A549 (cell line): ENCODE measurements at regions not wholly inside any gene's neighbourhood (a gene's known extent, or its start where the extent isn't known, plus 50 kb on each side); places are given as distances from the start of the nearest gene placed in this dataset.

Experiments used
- ATAC-seq, 2 experiments: fragments of 200-7000 bp in 1 of 2; fragments of >200 bp in 1 of 2; cut with Nextera tagmentation in 1 of 2; cut with Tn5 transposase in 1 of 2; 3 replicates each; pipeline versions ENCODE4 v1.8.0 to v1.9.1; 2018 to 2020; ENCODE audit warnings: mild to moderate bottlenecking in 1 of 2, moderate library complexity in 1 of 2
- CTCF ChIA-PET: fragments of 300-600 bp; sonication (Branson Sonifier 250); formaldehyde crosslinking; extraction: SDS; loops from one replicate; lab custom pipeline; 2021; ENCODE audit warnings: antibody characterized with exemption, inconsistent platforms; lab: Yijun Ruan, JAX
- POLR2A ChIA-PET: fragments of 350-600 bp; formaldehyde crosslinking; extraction: SDS; loops from one replicate; lab custom pipeline; 2021; ENCODE audit warnings: antibody characterized with exemption, inconsistent platforms; lab: Yijun Ruan, JAX
- DNase-seq, 2 experiments: peaks; one replicate each; pipeline versions ENCODE4 v3.0.0 to v3.0.0-alpha.2; 2011 to 2016; ENCODE audit warnings: low read depth in 1 of 2, low spot score in 1 of 2
- FAIRE-seq: peaks from 2 replicates; lab custom pipeline; 2011; peaks lifted over from hg19 to GRCh38; lab: Jason Lieb, UNC
- H3K27ac ChIP-seq, 2 experiments: fragments of >200 bp; sonication (Bioruptor Twin); formaldehyde crosslinking; 3 replicates each; pipeline ENCODE4 v1.5.1; 2016 to 2017
- H3K4me1 ChIP-seq: fragments of >200 bp; sonication (Bioruptor Twin); formaldehyde crosslinking; 3 replicates; pipeline ENCODE4 v1.6.1; 2016
- H3K4me2 ChIP-seq: fragments of >200 bp; sonication (Bioruptor Twin); formaldehyde crosslinking; 3 replicates; pipeline ENCODE4 v1.6.1; 2016
- H3K4me3 ChIP-seq: fragments of >200 bp; sonication (Bioruptor Twin); formaldehyde crosslinking; 3 replicates; pipeline ENCODE4 v1.5.1; 2016
- H3K9me3 ChIP-seq: fragments of >200 bp; sonication (Bioruptor Twin); formaldehyde crosslinking; 3 replicates; pipeline ENCODE4 v1.6.1; 2016
- CEBPB ChIP-seq, 2 experiments: fragments of >200 bp in 1 of 2; sonication (Bioruptor Twin) in 1 of 2; formaldehyde crosslinking in 1 of 2; IDR thresholded peaks; 2 replicates each; pipeline ENCODE4 v1.6.1; 2012 to 2016
- EHMT2 ChIP-seq: fragments of 200-600 bp; sonication (generic); IDR thresholded peaks from 2 replicates; pipeline ENCODE4 v1.6.1; 2016; ENCODE audit warnings: antibody characterized with exemption, low read depth, mild to moderate bottlenecking, moderate library complexity
- EP300 ChIP-seq, 2 experiments: fragments of >200 bp; sonication (Bioruptor Twin); formaldehyde crosslinking; IDR thresholded peaks; 2 replicates in 1 of 2; 3 replicates in 1 of 2; pipeline ENCODE4 v1.6.1; 2016 to 2017
- ESRRA ChIP-seq: fragments of 150-350 bp; IDR thresholded peaks from 2 replicates; pipeline ENCODE4 v1.6.1; 2014; ENCODE audit warnings: mild to moderate bottlenecking, low read length, borderline replicate concordance
- FOSL2 ChIP-seq, 2 experiments: fragments of 450-650 bp in 1 of 2; fragments of >200 bp in 1 of 2; sonication (Bioruptor Twin) in 1 of 2; formaldehyde crosslinking; IDR thresholded peaks; 2 replicates each; pipeline versions ENCODE4 v1.5.0 to v1.6.1; 2016 to 2020; ENCODE audit warnings: mild to moderate bottlenecking in 1 of 2, moderate library complexity in 1 of 2
- FOXS1 ChIP-seq: fragments of 250-450 bp; sonication (Bioruptor Pico); IDR thresholded peaks from 2 replicates; pipeline ENCODE4 v1.5.0; 2020; ENCODE audit warnings: mild to moderate bottlenecking, moderate library complexity
- GATA3 ChIP-seq: IDR thresholded peaks from 2 replicates; pipeline ENCODE4 v1.6.1; 2012; ENCODE audit warnings: borderline replicate concordance
- HEYL ChIP-seq: fragments of 250-450 bp; sonication (Bioruptor Pico); IDR thresholded peaks from 2 replicates; pipeline ENCODE4 v1.8.0; 2021; ENCODE audit warnings: mild to moderate bottlenecking, moderate library complexity
- HOXB13 ChIP-seq: fragments of 250-450 bp; sonication (Bioruptor Pico); IDR thresholded peaks from 2 replicates; pipeline ENCODE4 v1.5.0; 2020; ENCODE audit warnings: low read depth, mild to moderate bottlenecking, moderate library complexity
- JUN ChIP-seq, 2 experiments: fragments of >200 bp; sonication (Bioruptor Twin); formaldehyde crosslinking; IDR thresholded peaks; 2 replicates in 1 of 2; 3 replicates in 1 of 2; pipeline ENCODE4 v1.6.1; 2016 to 2017
- MAFK ChIP-seq: fragments of 450-650 bp; IDR thresholded peaks from 2 replicates; pipeline ENCODE4 v1.6.1; 2014; ENCODE audit not compliant: partially characterized antibody
- PHF8 ChIP-seq: fragments of 200-600 bp; sonication (generic); IDR thresholded peaks from 2 replicates; pipeline ENCODE4 v1.6.1; 2016; ENCODE audit warnings: low read depth, mild to moderate bottlenecking, antibody characterized with exemption, moderate library complexity, borderline replicate concordance
- POLR2A ChIP-seq: IDR thresholded peaks from 2 replicates; pipeline ENCODE4 v1.6.1; 2012; ENCODE audit warnings: mild to moderate bottlenecking, low read length
- SMC3 ChIP-seq: fragments of >200 bp; sonication (Bioruptor Twin); formaldehyde crosslinking; IDR thresholded peaks from 3 replicates; pipeline ENCODE4 v1.6.1; 2018; ENCODE audit warnings: inconsistent platforms
- TFCP2L1 ChIP-seq: fragments of 250-450 bp; sonication (Bioruptor Pico); IDR thresholded peaks from 2 replicates; pipeline ENCODE4 v1.5.0; 2021; ENCODE audit warnings: mild to moderate bottlenecking
- WGBS: methylation state at CpG from one replicate; pipeline ENCODE4 v1.1.6; 2017; ENCODE audit errors: missing lambda C conversion rate; 5-methylcytosine and 5-hydroxymethylcytosine counted together
- TF ChIP-seq, protein P1 (sequence below): fragments of 450-650 bp; IDR thresholded peaks from 2 replicates; pipeline ENCODE4 v1.6.1; 2014; ENCODE audit warnings: antibody characterized with exemption
- TF ChIP-seq, protein P2 (sequence below): fragments of >200 bp; sonication (Bioruptor Twin); formaldehyde crosslinking; IDR thresholded peaks from 3 replicates; pipeline ENCODE4 v1.5.1; 2016
- TF ChIP-seq, protein P3 (sequence below): fragments of 250-450 bp; sonication (Bioruptor Pico); IDR thresholded peaks from 2 replicates; pipeline ENCODE4 v1.5.0; 2020; ENCODE audit warnings: low read depth, mild to moderate bottlenecking, moderate library complexity
- TF ChIP-seq, protein P4 (sequence below): fragments of >200 bp; sonication (Bioruptor Twin); formaldehyde crosslinking; IDR thresholded peaks from 3 replicates; pipeline ENCODE4 v1.6.1; 2016
- TF ChIP-seq, protein P5 (sequence below): IDR thresholded peaks from 2 replicates; pipeline ENCODE4 v1.6.1; 2012

DNA sequence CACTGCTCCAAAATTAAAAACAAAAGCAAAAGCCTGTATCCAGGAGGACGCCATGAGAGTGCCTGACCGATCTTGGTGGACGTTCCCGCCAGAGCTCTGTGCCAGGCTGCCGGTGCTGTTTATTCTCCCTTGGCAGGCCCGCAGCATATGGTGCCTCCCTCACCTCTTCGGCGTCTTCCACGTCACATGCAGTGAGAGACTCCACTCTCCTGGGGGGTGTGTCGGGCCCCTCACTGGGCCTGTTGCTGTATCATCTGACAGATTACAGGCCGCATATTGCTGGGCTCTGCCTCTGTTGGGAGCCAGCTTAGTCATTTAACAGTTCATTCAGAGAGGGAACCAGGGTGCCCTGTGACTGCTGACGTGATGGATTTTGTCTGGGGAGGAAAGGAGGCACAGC, 86.4 kb upstream of the ARRDC4 start:
- Histone ChIP-seq H3K4me3 (no peak overlapping the region), H3K27ac (no peak overlapping the region), H3K4me2 (no peak overlapping the region), H3K4me1 (no peaks in the 10 kb centered on the region), H3K9me3 (0 out of 3 replicates have a peak, but pooled peaks cover 3% of the 10 kb centered on the region)
- POLR2A ChIA-PET: no interaction called here
- DNase-seq (no peak), FAIRE-seq (no peak), ATAC-seq (no peak)
- no peak for TF ChIP-seq EHMT2
- no peak for TF ChIP-seq ESRRA
- CTCF ChIA-PET: interaction anchor here (2.2 kb wide), 1 partner anchor 9 kb away, joined by 7 read pairs; no protein-coding TSS in a partner anchor
- WGBS: 52% methylated on average over 12 of the region's 12 CpGs

DNA sequence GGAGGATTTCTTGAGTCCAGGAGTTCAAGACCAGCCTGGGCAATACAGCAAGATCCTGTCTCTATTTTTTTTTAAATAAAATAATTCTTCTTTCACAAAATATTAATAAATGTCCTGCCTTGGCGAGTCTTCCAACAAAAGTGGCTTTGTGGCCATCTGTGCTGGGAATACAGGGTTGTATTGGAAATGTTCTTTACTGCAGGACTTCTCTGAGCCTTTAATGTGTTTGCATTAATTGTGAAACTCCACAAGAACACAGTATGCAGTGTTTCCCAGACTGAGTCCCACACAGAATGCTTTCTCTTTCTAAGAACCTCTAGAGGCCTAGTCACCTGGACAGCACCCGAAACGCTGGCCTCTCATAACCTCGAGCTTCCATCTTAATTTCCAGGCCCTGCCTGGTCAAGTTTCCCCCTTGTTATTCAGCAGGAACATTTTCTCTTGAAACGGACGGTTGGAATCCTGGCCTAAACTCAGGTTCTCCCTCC, 85.4 kb upstream of the ARRDC4 start:
- 0 out of 3 replicates have a peak, but pooled peaks cover 3% of the 10 kb centered on the region for H3K9me3 ChIP-seq
- WGBS: 12% methylated on average over 6 of the region's 6 CpGs
- ChIA-PET CTCF (interaction anchor here (0.6 to 2.2 kb wide), 3 partner anchors 10 to 169 kb away, joined by 3 to 7 read pairs (median 4); no protein-coding TSS in a partner anchor), POLR2A (interaction anchor here (0.8 kb wide), 1 partner anchor 17 kb away, joined by 3 read pairs; no protein-coding TSS in a partner anchor)
- DNase-seq: peak in 1 of 2 experiments; percentile 9
- FAIRE-seq: no peak
- TF ChIP-seq MAFK (no peak), PHF8 (peak; percentile 41; the same call in 1 of the 2 replicates)
- TF ChIP-seq, all 56 proteins: peak for 1
- Histone ChIP-seq H3K27ac (peak overlapping the region; percentile 73 to 80), H3K4me1 (no peaks in the 10 kb centered on the region), H3K4me2 (peak overlapping the region; percentile 63), H3K4me3 (peak overlapping the region; percentile 41)
- peak; percentile 60 to 74 for ATAC-seq

DNA sequence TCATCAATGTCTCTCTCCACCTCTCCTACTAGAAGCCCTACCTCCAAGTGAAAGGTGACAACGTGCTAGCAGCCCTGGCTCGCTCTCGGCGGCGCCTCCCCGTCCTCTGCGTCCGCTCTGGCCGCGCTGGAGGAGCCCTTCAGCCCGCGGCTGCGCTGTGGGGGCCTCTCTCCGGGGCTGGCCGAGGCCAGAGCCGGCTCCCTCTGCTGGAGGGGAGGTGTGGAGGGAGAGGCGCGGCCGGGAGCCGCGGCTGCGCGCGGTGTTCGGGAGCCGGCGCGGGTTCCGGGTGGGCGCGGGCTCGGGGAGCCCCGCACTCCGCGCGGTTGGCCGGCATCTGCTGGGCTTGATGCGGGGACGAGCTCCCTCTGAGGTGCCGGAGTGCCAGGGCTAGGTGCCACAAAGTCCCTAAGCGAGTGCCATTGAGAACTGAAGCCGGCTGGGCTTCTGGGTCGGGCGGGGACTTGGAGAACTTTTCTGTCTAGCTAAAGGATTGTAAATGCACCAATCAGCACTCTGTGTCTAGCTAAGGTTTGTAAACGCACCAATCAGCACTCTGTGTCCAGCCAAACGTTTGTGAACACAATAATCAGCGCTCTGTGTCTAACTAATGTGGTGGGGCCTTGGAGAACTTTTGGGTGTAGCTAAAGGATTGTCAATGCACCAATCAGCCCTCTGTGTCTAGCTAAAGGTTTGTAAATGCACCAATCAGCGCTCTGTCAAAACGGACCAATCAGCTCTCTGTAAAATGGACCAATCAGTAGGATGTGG, 84.8 kb upstream of the ARRDC4 start:
- ATAC-seq: peak; percentile 85 to 96
- TF ChIP-seq ESRRA: no peak
- peak; percentile 42 for TF ChIP-seq MAFK
- TF ChIP-seq FOSL2 (IDR thresholded peaks at IDR 0.05): no peak
- no peak for TF ChIP-seq FOSL2 (CRISPR knock-in tag; IDR thresholded peaks at IDR 0.05)
- TF ChIP-seq, protein P1, sequence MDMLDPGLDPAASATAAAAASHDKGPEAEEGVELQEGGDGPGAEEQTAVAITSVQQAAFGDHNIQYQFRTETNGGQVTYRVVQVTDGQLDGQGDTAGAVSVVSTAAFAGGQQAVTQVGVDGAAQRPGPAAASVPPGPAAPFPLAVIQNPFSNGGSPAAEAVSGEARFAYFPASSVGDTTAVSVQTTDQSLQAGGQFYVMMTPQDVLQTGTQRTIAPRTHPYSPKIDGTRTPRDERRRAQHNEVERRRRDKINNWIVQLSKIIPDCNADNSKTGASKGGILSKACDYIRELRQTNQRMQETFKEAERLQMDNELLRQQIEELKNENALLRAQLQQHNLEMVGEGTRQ: no peak
- peak; percentile 72 for TF ChIP-seq POLR2A
- TF ChIP-seq, protein P2, sequence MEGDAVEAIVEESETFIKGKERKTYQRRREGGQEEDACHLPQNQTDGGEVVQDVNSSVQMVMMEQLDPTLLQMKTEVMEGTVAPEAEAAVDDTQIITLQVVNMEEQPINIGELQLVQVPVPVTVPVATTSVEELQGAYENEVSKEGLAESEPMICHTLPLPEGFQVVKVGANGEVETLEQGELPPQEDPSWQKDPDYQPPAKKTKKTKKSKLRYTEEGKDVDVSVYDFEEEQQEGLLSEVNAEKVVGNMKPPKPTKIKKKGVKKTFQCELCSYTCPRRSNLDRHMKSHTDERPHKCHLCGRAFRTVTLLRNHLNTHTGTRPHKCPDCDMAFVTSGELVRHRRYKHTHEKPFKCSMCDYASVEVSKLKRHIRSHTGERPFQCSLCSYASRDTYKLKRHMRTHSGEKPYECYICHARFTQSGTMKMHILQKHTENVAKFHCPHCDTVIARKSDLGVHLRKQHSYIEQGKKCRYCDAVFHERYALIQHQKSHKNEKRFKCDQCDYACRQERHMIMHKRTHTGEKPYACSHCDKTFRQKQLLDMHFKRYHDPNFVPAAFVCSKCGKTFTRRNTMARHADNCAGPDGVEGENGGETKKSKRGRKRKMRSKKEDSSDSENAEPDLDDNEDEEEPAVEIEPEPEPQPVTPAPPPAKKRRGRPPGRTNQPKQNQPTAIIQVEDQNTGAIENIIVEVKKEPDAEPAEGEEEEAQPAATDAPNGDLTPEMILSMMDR: peak; percentile 22; the same call in 1 of the 3 replicates
- peak in 1 of 2 experiments; percentile 28; a peak in 1 of 5 replicates for TF ChIP-seq JUN (IDR thresholded peaks at IDR 0.05)
- TF ChIP-seq FOXS1 (CRISPR knock-in tag): no peak
- no peak for TF ChIP-seq TFCP2L1
- TF ChIP-seq, protein P3, sequence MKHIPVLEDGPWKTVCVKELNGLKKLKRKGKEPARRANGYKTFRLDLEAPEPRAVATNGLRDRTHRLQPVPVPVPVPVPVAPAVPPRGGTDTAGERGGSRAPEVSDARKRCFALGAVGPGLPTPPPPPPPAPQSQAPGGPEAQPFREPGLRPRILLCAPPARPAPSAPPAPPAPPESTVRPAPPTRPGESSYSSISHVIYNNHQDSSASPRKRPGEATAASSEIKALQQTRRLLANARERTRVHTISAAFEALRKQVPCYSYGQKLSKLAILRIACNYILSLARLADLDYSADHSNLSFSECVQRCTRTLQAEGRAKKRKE (CRISPR knock-in tag): no peak
- TF ChIP-seq GATA3: no peak
- TF ChIP-seq HOXB13 (CRISPR knock-in tag): no peak
- no peak for TF ChIP-seq CEBPB (IDR thresholded peaks at IDR 0.05)
- TF ChIP-seq, protein P4, sequence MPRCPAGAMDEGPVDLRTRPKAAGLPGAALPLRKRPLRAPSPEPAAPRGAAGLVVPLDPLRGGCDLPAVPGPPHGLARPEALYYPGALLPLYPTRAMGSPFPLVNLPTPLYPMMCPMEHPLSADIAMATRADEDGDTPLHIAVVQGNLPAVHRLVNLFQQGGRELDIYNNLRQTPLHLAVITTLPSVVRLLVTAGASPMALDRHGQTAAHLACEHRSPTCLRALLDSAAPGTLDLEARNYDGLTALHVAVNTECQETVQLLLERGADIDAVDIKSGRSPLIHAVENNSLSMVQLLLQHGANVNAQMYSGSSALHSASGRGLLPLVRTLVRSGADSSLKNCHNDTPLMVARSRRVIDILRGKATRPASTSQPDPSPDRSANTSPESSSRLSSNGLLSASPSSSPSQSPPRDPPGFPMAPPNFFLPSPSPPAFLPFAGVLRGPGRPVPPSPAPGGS: 0 out of 3 replicates have a peak, but pooled peaks have one; percentile 33
- TF ChIP-seq, protein P5, sequence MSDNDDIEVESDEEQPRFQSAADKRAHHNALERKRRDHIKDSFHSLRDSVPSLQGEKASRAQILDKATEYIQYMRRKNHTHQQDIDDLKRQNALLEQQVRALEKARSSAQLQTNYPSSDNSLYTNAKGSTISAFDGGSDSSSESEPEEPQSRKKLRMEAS: peak; percentile 66
- TF ChIP-seq SMC3: no peak
- no peak for TF ChIP-seq EP300 (IDR thresholded peaks at IDR 0.05)
- TF ChIP-seq HEYL (CRISPR knock-in tag): no peak
- TF ChIP-seq, all 56 proteins: peak for 6
- H3K4me2 ChIP-seq: peak overlapping the region; percentile 63
- H3K9me3 ChIP-seq: 0 out of 3 replicates have a peak, but pooled peaks cover 3% of the 10 kb centered on the region
- no peaks in the 10 kb centered on the region for H3K4me1 ChIP-seq
- peak overlapping the region; percentile 73 to 80 for H3K27ac ChIP-seq
- WGBS: 44% methylated on average over 47 of the region's 49 CpGs
- no peak for FAIRE-seq
- ChIA-PET CTCF (interaction anchor here (0.6 to 2.2 kb wide), 4 partner anchors 10 to 168 kb away, joined by 3 to 7 read pairs (median 4); no protein-coding TSS in a partner anchor), POLR2A (interaction anchor here (0.8 kb wide), 1 partner anchor 16 kb away, joined by 3 read pairs; no protein-coding TSS in a partner anchor)
- H3K4me3 ChIP-seq: peak overlapping the region; percentile 41
- peak in 1 of 2 experiments; percentile 66 for DNase-seq
